ENCODE measurements at regions not wholly inside any gene's neighbourhood (a gene's known extent, or its start where the extent isn't known, plus 50 kb on each side); places are given as distances from the start of the nearest gene placed in this dataset.
"Not testable (repeated sequence)": the region's sequence is repeated elsewhere in the genome, so short reads cannot be mapped to it uniquely, and the experiment has no call there.

GRCh38 chr17:73841431-73842060, 197.3 kb upstream of the SDK2 start:
- no peak for DNase-seq (ENCODE audit: low read depth in 3 of 3)

DNA sequence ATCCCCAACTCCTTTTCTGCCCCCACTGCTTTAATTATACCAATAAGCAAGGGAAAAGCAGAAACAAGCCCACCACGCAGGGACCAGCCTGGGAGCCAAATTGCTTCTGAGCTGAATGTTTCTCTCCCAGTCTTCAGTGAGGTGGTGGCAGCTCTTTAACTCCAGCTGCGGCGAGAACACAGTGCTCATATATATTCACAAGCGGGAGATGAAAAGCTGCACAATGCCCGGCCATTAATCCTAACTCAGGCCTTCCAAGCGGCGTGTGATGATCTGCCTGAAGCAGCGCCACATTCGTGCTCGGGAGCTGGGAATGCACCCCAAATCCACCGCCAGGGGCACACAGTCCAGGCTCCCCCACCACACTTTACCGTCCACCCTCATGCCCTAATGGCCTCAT, 203.7 kb upstream of the SDK2 start:
- DNase-seq (ENCODE audit: low read depth in 3 of 3), result no peak

- no peak for DNase-seq (ENCODE audit: low read depth in 3 of 3)
These were observed 206.2 kb upstream of the SDK2 start for GRCh38 chr17:73850426-73850825.

DNA sequence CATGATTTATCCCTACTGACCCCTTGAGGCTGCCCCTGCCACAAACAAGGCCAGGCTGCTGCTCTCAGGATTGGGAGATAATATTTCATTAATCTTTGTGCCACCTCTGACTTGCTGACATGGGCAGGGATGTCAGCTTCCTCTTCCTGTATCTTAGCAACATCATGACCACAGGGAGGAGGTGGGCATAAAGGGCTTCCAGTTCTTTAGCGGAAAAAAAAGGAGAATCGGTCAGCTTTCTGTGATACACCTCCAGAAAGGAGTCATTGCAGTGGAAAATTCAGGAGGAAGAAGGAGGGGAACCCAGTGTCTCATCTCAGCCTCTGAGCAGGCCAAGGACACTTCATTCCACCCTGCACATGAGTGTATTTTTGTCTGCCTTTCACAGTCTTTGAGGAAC, 206.8 kb upstream of the SDK2 start:
- no peak for DNase-seq (ENCODE audit: low read depth in 3 of 3)

GRCh38 chr17:73851921-73852320, 207.7 kb upstream of the SDK2 start:
- no peak for DNase-seq (ENCODE audit: low read depth in 3 of 3)

GRCh38 chr17:73855720-73856333, 211.6 kb upstream of the SDK2 start:
- no peak for DNase-seq (ENCODE audit: low read depth in 3 of 3)

- no peak for DNase-seq (ENCODE audit: low read depth in 3 of 3)
These were observed 212.3 kb upstream of the SDK2 start for GRCh38 chr17:73856556-73856955.

GRCh38 chr17:73859439-73860008, 215.3 kb upstream of the SDK2 start:
- DNase-seq (ENCODE audit: low read depth in 3 of 3), result not testable (repeated sequence)

- no peak for DNase-seq (ENCODE audit: low read depth in 3 of 3)
These were observed 217.3 kb upstream of the SDK2 start for GRCh38 chr17:73861543-73861942.

GRCh38 chr17:73863761-73864535, 219.7 kb upstream of the SDK2 start:
- DNase-seq (ENCODE audit: low read depth in 3 of 3), result no peak

GRCh38 chr17:73865831-73866230, 221.6 kb upstream of the SDK2 start:
- no peak for DNase-seq (ENCODE audit: low read depth in 3 of 3)

DNA sequence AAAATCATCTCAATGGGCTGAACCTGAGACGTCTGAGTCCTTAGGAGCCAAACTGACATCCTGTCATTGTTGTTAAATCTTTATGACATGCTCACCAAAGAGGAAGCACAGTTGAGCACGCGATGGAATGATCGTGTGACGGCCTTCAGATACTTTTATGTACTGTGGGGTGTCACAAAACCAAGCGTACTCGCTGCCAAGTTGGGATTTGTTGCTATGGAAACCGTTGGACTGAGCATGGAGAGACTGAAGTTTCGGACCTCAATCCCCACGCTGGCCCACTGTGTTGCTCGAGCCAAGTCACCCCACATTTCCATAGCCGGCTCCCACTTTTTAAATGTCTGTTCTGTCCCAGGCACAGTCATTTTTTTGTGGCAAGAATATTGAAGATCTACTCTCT, 222.8 kb upstream of the SDK2 start:
- DNase-seq (ENCODE audit: low read depth in 3 of 3), result no peak

DNA sequence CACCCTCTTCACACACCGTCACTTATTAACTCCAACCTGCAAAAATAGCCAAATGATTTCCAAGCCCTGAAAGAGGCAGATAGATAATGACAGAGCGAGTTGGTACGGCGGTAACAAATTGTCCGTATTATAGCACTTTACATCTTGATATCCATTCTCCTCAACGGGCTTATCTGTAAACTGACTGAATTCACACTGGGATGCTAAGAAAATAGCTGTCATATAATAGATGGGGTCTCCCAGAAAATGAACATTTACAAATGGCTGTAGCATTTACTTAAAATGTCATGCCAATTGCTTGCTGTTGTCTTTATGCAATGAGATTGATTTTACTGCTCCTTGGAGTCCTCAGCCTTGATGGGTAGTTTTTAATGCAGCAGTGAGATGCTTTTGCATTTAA, 225.8 kb upstream of the SDK2 start:
- DNase-seq (ENCODE audit: low read depth in 3 of 3), result no peak

GRCh38 chr17:73870473-73870872, 226.2 kb upstream of the SDK2 start:
- no peak for DNase-seq (ENCODE audit: low read depth in 3 of 3)

GRCh38 chr17:73872816-73873215, 228.6 kb upstream of the SDK2 start:
- DNase-seq (ENCODE audit: low read depth in 3 of 3), result no peak

DNA sequence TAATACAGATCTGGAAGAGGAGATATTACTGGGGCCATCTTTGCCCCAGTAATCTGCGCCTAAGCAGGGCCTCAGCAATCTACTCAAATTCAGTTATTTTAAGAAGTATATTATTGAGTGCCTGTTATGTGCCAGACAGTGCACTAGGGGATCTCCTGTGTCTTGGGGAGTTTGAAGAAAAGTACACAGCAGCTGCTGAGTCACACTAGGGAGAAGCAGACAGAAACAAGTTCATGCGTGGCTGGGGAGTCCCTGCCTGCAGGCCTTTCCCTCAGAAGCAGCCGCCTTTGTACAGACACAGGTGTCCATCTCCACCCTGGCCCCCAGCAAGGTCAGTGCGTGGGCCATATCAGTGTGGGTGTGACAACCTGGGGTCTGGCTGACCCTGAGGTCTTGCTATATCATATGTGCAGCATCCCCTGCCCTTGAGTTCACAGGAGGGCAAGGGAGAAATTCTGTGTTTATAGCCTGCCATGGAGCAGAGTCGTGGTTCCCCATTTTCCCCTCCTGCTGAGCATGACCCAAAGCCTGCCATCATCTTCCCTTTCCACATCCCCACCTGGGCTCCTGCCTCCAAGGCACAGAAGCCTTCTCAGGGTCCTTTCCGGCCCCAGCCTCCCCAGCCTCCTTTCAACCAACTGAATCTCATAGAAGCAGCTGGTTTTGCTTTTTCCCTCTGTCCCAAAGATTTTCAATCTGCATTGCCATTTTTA, 229.9 kb upstream of the SDK2 start:
- DNase-seq (ENCODE audit: low read depth in 3 of 3), result no peak

- DNase-seq (ENCODE audit: low read depth in 3 of 3), result no peak
These were observed 231.1 kb upstream of the SDK2 start for GRCh38 chr17:73875346-73875745.

GRCh38 chr17:73877962-73878361, 233.7 kb upstream of the SDK2 start:
- DNase-seq (ENCODE audit: low read depth in 3 of 3), result no peak

DNA sequence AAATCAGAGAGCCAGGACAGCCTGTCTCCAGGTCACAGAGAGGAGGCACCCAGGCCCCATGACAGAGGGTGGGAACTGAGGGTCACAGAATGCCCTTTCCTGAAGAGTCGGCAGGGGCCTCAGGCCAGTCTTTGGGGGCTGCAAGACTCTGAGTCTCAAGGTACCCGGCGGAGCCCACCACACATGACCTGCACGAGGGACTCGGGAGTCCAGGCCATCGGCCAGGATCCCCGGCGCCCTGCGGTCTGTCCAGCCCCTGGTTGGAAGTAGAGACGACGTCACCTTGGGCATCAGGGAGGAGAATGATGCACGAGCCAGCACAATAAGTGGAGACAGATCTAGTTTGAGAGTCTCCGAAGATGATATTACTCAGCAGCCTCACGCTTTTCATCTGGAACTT, 234.7 kb upstream of the SDK2 start:
- no peak for DNase-seq (ENCODE audit: low read depth in 3 of 3)

- DNase-seq (ENCODE audit: low read depth in 3 of 3), result no peak
These were observed 235.7 kb upstream of the SDK2 start for GRCh38 chr17:73879987-73880386.

DNA sequence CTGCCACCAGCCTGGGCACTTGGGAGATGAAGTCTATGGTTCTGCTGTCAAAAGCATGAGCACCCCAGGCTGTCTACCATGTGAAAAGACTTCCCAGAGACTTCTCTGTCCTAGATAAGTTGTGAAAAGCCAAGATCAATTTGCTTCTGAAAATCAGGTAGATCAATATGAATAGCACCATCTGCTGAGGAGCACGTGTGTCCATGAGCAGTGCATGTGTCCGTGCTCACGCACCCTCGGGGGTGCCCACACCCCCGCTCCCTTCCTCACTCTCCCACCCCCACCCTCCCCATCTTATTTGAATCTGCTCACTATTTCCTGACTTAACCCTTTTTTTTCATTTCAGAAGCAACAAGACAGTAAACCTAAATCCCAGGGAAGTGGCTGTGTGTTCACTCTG, 238.3 kb upstream of the SDK2 start:
- no peak for DNase-seq (ENCODE audit: low read depth in 3 of 3)

DNA sequence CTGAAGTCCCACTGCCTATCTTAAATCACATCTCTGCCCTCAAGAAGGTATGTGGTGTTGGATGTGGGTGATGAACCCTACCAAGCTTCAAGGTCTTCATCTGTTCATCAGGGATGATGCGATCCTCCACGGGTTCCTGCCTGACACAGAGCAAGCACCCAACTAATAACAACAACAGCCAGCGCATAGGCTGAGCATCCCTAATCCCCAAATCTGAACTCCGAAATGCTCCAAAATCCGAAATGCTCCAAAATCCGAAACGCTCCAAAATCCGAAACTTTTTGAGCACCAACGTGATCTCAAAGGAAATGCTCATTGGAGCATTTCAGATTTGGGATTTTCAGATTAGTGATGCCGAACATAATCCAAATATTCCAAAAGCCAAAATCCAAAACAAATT, 238.9 kb upstream of the SDK2 start:
- no peak for DNase-seq (ENCODE audit: low read depth in 3 of 3)
